K562 (cell line): ENCODE measurements at regions not wholly inside any gene's neighbourhood (a gene's known extent, or its start where the extent isn't known, plus 50 kb on each side); places are given as distances from the start of the nearest gene placed in this dataset.

ENCODE experiments used
- ATAC-seq: fragments of 200-7000 bp; cut with Tn5 transposase; 3 replicates; pipeline ENCODE4 v1.9.1; 2020; ENCODE audit warnings: moderate library complexity
- BruUV-seq: library from RNA; stranded (reverse); fragments of 400-500 nt; replicated peaks from 2 replicates; lab custom pipeline; 2021; lab: Mats Ljungman, UMichigan
- CTCF ChIA-PET: fragments of 300-600 bp; formaldehyde crosslinking; extraction: SDS; loops from one replicate; lab custom pipeline; 2021; ENCODE audit warnings: low intra/inter-chr PET ratio; lab: Yijun Ruan, JAX
- POLR2A ChIA-PET: fragments of 300-600, 350-650 bp; sonication (Branson Sonifier 250); formaldehyde crosslinking; extraction: SDS; loops from one replicate; lab custom pipeline; 2021; ENCODE audit warnings: antibody characterized with exemption, inconsistent platforms; lab: Yijun Ruan, JAX
- DNase-seq, 4 experiments: peaks; one replicate each; pipeline versions ENCODE4 v3.0.0 to v3.0.0-alpha.2; 2011 to 2018; ENCODE audit warnings: low spot score in 3 of 4, mixed read lengths in 3 of 4; ENCODE audit errors: extremely low read depth in 1 of 4
- FAIRE-seq: peaks from 2 replicates; lab custom pipeline; 2011; peaks lifted over from hg19 to GRCh38; lab: Jason Lieb, UNC
- H2AFZ ChIP-seq: 2 replicates; pipeline ENCODE4 v1.6.0; 2011; ENCODE audit warnings: low read depth, low read length, control low read depth, inconsistent platforms
- H3K27ac ChIP-seq: fragments of 200-600 bp; 3 replicates; pipeline ENCODE4 v1.8.0; 2011; ENCODE audit warnings: low read depth, mild to moderate bottlenecking, control low read depth, inconsistent platforms, low read length, moderate library complexity, mixed read lengths; ENCODE audit errors: extremely low read depth
- H3K27me3 ChIP-seq, 2 experiments: fragments of 300-600 bp in 1 of 2; 2 replicates in 1 of 2; 3 replicates in 1 of 2; pipeline versions ENCODE4 v1.6.0 to v1.8.0; 2011; ENCODE audit warnings: inconsistent platforms in 2 of 2, low read length in 2 of 2, mild to moderate bottlenecking in 1 of 2, mixed read lengths in 1 of 2, moderate library complexity in 1 of 2; ENCODE audit not compliant: control insufficient read depth in 2 of 2, insufficient read depth in 2 of 2
- H3K36me3 ChIP-seq: fragments of 300-600 bp; 3 replicates; pipeline ENCODE4 v1.8.0; 2011; ENCODE audit warnings: mild to moderate bottlenecking, low read length, inconsistent platforms; ENCODE audit not compliant: control insufficient read depth, insufficient read depth
- H3K4me1 ChIP-seq, 2 experiments: fragments of 200-600 bp in 1 of 2; replicated peaks in 1 of 2; 2 replicates in 1 of 2; 3 replicates in 1 of 2; pipeline versions ENCODE4 v1.5.1 to v1.8.0; 2011; ENCODE audit warnings: inconsistent platforms in 2 of 2, low read length in 2 of 2, mild to moderate bottlenecking in 1 of 2, mixed read lengths in 1 of 2, moderate library complexity in 1 of 2; ENCODE audit not compliant: control insufficient read depth in 2 of 2, insufficient read depth in 2 of 2
- H3K4me2 ChIP-seq: 2 replicates; pipeline ENCODE4 v1.6.1; 2011; ENCODE audit warnings: low read length, control low read depth, inconsistent platforms, mixed read lengths; ENCODE audit not compliant: insufficient read depth
- H3K4me3 ChIP-seq: fragments of 200-600 bp; sonication (generic), shearing (Covaris generic); 2 replicates; pipeline ENCODE4 v1.5.1; 2016; ENCODE audit warnings: control low read depth, inconsistent platforms
- H3K79me2 ChIP-seq: fragments of 200-600 bp; 3 replicates; pipeline ENCODE4 v1.8.0; 2011; ENCODE audit warnings: low read length, inconsistent platforms; ENCODE audit not compliant: control insufficient read depth, insufficient read depth
- H3K9ac ChIP-seq, 2 experiments: 2 replicates each; pipeline versions ENCODE4 v1.6.0 to v1.6.1; 2011; ENCODE audit warnings: low read depth in 2 of 2, low read length in 2 of 2, control low read depth in 1 of 2, inconsistent platforms in 1 of 2, mild to moderate bottlenecking in 1 of 2, mixed read lengths in 1 of 2; ENCODE audit not compliant: insufficient read depth in 1 of 2
- H3K9me1 ChIP-seq: one replicate; pipeline ENCODE4 v1.6.0; 2011; ENCODE audit warnings: inconsistent platforms, mild to moderate bottlenecking, low read length, moderate library complexity; ENCODE audit not compliant: control insufficient read depth, insufficient read depth
- H3K9me3 ChIP-seq: replicated peaks from 2 replicates; pipeline ENCODE4 v1.5.1; 2011; ENCODE audit warnings: low read depth, low read length, inconsistent platforms; ENCODE audit not compliant: control insufficient read depth, insufficient read depth
- H4K20me1 ChIP-seq: replicated peaks from 2 replicates; pipeline ENCODE4 v1.6.1; 2011; ENCODE audit warnings: low read length, inconsistent platforms, mixed read lengths; ENCODE audit not compliant: control insufficient read depth, insufficient read depth
- NCOA4 ChIP-seq: fragments of 450-650 bp; IDR thresholded peaks from 2 replicates; pipeline ENCODE4 v1.6.1; 2018; ENCODE audit warnings: mild to moderate bottlenecking; ENCODE audit not compliant: partially characterized antibody
- RFX1 ChIP-seq: fragments of 450-650 bp; IDR thresholded peaks from 2 replicates; pipeline ENCODE4 v1.6.1; 2016; ENCODE audit warnings: mild to moderate bottlenecking, moderate library complexity
- ZBTB49 ChIP-seq: sonication (generic); formaldehyde crosslinking; IDR thresholded peaks from 2 replicates; pipeline ENCODE4 v1.8.0; 2022; ENCODE audit warnings: missing genetic modification reagents, mild to moderate bottlenecking, borderline replicate concordance
- WGBS: fragments of 100-300 bp; shearing (Covaris generic); methylation state at CpG from one replicate; pipeline ENCODE4 v1.1.6; 2016; ENCODE audit warnings: low coverage, mixed read lengths; ENCODE audit not compliant: insufficient coverage; ENCODE audit errors: missing lambda C conversion rate; 5-methylcytosine and 5-hydroxymethylcytosine counted together
- in situ Hi-C: fragments of 300-500 bp; cut with MboI; formaldehyde crosslinking; loops from 4 replicates; pipeline ENCODE4 v1.15.0; 2018; ENCODE audit warnings: inconsistent platforms, mixed read lengths
- intact Hi-C: fragments of 100-400 bp; cut with micrococcal nuclease; formaldehyde crosslinking; loops from 2 replicates; pipeline ENCODE4 v1.14.2; 2022

DNA sequence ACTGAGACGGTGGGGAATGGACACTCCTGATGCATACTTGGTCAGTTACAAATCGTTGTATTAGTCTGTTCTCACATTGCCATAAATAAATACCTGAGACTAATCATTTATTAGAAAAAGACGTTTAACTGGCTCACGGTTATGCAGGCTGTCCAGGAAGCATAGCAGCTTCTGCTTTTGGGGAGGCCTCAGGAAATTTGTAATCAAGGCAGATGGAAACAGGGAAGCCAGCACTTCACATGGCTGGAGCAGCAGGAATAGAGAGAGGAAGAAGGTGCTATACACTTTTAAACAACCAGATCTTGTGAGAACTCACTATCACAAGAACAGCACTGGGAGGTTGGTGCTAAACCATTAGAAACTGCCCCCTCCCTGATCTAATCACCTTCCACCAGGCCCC lies 418.2 kb downstream of the FLRT2 start:
- Histone ChIP-seq H2AFZ (no peak overlapping the region), H3K9me3 (no peaks in the 10 kb centered on the region), H4K20me1 (no peaks in the 10 kb centered on the region), H3K4me2 (no peak overlapping the region), H3K27ac (no peak overlapping the region), H3K79me2 (no peaks in the 10 kb centered on the region), H3K9ac (no peak overlapping the region), H3K4me3 (no peak overlapping the region), H3K36me3 (no peaks in the 10 kb centered on the region), H3K9me1 (no peaks in the 10 kb centered on the region), H3K27me3 (no peaks in the 10 kb centered on the region), H3K4me1 (no peaks in the 10 kb centered on the region)
- CTCF ChIA-PET, result no interaction called here
- no TSS peak for BruUV-seq
- WGBS, result 0% methylated on average over 2 of the region's 4 CpGs
- intact Hi-C loops (no loop called here), in situ Hi-C loops (no loop called here)
- DNase-seq (no peak), FAIRE-seq (no peak), ATAC-seq (no peak)
- TF ChIP-seq ZBTB49 (CRISPR knock-in tag) (no peak), NCOA4 (no peak), RFX1 (no peak)
- POLR2A ChIA-PET, result no interaction called here
